T-cell (primary cell): ENCODE measurements at regions not wholly inside any gene's neighbourhood (a gene's known extent, or its start where the extent isn't known, plus 50 kb on each side); places are given as distances from the start of the nearest gene placed in this dataset.

Experiments used
- ATAC-seq, 4 experiments: fragments of 200-7000 bp in 3 of 4; fragments of 150-1000 bp in 1 of 4; cut with Tn5 transposase; replicated peaks in 1 of 4; 1 replicate in 3 of 4; 2 replicates in 1 of 4; pipeline ENCODE4 v1.10.0; 2021; ENCODE audit warnings: moderate library complexity in 3 of 4, mild to moderate bottlenecking in 2 of 4, moderate number of reproducible peaks in 1 of 4
- CTCF ChIA-PET, 2 donors: fragments of 300-600 bp; sonication (Branson Sonifier 250); formaldehyde crosslinking; loops; one replicate each; lab custom pipeline; 2022; ENCODE audit warnings: antibody characterized with exemption in 2 of 2; lab: Charles Lee
- POLR2A ChIA-PET, 2 donors: fragments of 300-600 bp; sonication (Branson Sonifier 250); formaldehyde crosslinking; loops; one replicate each; lab custom pipeline; 2022; ENCODE audit warnings: antibody characterized with exemption in 2 of 2; lab: Charles Lee
- DNase-seq, 35 experiments: peaks; one replicate each; pipeline versions ENCODE4 v3.0.0 to v3.0.0-alpha.2; 2013 to 2023
- H3K27ac ChIP-seq: one replicate; pipeline ENCODE4 v1.5.1; 2013; ENCODE audit warnings: low read length
- H3K27me3 ChIP-seq, 2 experiments: replicated peaks in 1 of 2; 1 replicate in 1 of 2; 2 replicates in 1 of 2; pipeline versions ENCODE4 v1.6.1 to v1.7.0; 2013; ENCODE audit warnings: low read length in 1 of 2, mixed read lengths in 1 of 2; ENCODE audit not compliant: control insufficient read depth in 2 of 2, insufficient read depth in 2 of 2; ENCODE audit errors: extremely low read depth in 1 of 2
- H3K36me3 ChIP-seq, 2 donors: 1 replicate in 1 of 2; 2 replicates in 1 of 2; pipeline versions ENCODE4 v1.6.1 to v1.7.0; 2013; ENCODE audit warnings: low read length in 1 of 2; ENCODE audit not compliant: control insufficient read depth in 2 of 2, insufficient read depth in 1 of 2; ENCODE audit errors: extremely low read depth in 1 of 2
- H3K4me1 ChIP-seq, 2 experiments: 1 replicate in 1 of 2; 2 replicates in 1 of 2; pipeline versions ENCODE4 v1.6.1 to v1.7.0; 2013; ENCODE audit warnings: low read length in 2 of 2, mixed read lengths in 1 of 2; ENCODE audit not compliant: insufficient read depth in 2 of 2, control insufficient read depth in 1 of 2; ENCODE audit errors: extremely low read depth in 1 of 2
- H3K4me3 ChIP-seq, 2 donors: 1 replicate in 1 of 2; 2 replicates in 1 of 2; pipeline versions ENCODE4 v1.5.1 to v1.7.0; 2013; ENCODE audit warnings: mild to moderate bottlenecking in 2 of 2, low read length in 1 of 2, moderate library complexity in 1 of 2; ENCODE audit not compliant: control insufficient read depth in 1 of 2; ENCODE audit errors: extremely low read depth in 1 of 2
- H3K9me3 ChIP-seq: 2 replicates; pipeline ENCODE4 v1.7.0; 2013
- H3K27ac Mint-ChIP-seq, 2 donors: one replicate each; pipeline ENCODE4 v1.8.0; 2020 to 2021; ENCODE audit warnings: mild to moderate bottlenecking in 2 of 2, mixed read lengths in 2 of 2
- H3K27me3 Mint-ChIP-seq, 2 donors: one replicate each; pipeline ENCODE4 v1.8.0; 2021 to 2022; ENCODE audit warnings: mixed read lengths in 2 of 2
- H3K36me3 Mint-ChIP-seq: one replicate; pipeline ENCODE4 v1.8.0; 2021; ENCODE audit warnings: mixed read lengths
- H3K4me1 Mint-ChIP-seq, 3 donors: one replicate each; pipeline ENCODE4 v1.8.0; 2020 to 2022; ENCODE audit warnings: mixed read lengths in 3 of 3, mild to moderate bottlenecking in 1 of 3
- H3K4me3 Mint-ChIP-seq, 3 donors: one replicate each; pipeline ENCODE4 v1.8.0; 2020 to 2022; ENCODE audit warnings: mild to moderate bottlenecking in 3 of 3, mixed read lengths in 3 of 3, moderate library complexity in 3 of 3
- H3K9me3 Mint-ChIP-seq, 3 donors: one replicate each; pipeline ENCODE4 v1.8.0; 2020 to 2022; ENCODE audit warnings: mixed read lengths in 3 of 3
- WGBS: methylation state at CpG from one replicate; pipeline ENCODE4 v1.1.5; 2013; ENCODE audit warnings: missing lambda C conversion rate; ENCODE audit not compliant: insufficient coverage; 5-methylcytosine and 5-hydroxymethylcytosine counted together

DNA sequence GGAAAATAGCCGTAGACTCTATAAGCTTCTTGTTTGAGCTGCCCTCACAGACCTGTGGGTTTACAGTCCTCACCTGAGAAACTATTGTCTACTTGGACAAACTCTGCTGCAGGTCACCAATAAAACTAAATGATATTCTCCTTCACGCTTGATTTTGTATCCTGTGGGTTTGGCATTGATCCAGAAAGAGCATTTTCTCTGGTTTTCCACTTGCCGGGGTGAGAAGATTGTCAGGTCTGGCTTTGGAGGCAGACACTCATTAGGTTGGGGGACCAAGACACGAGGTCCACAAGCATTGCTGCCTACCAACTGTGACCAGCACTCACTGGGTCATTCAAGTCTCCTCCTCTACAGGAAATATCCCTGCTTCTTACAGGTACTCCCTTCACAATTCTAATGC, 68.5 kb downstream of the CDC14C start:
- ChIA-PET POLR2A (no interaction called here), CTCF (no interaction called here)
- H3K4me1 Mint-ChIP-seq, result no peaks in the 10 kb centered on the region
- H3K27me3 ChIP-seq, result no peaks in the 10 kb centered on the region
- no peak overlapping the region for H3K27ac ChIP-seq
- ATAC-seq (no peak), DNase-seq (no peak)
- no peaks in the 10 kb centered on the region for H3K36me3 Mint-ChIP-seq
- no peaks in the 10 kb centered on the region for H3K27me3 Mint-ChIP-seq
- peaks cover 0 to 23% (median 8%) of the 10 kb centered on the region in 3 donors for H3K9me3 Mint-ChIP-seq
- H3K4me3 ChIP-seq, result no peak overlapping the region
- H3K4me3 Mint-ChIP-seq, result no peak overlapping the region
- H3K36me3 ChIP-seq, result no peaks in the 10 kb centered on the region
- no peaks in the 10 kb centered on the region for H3K9me3 ChIP-seq
- no CpG with 5 or more reads among the region's 4 CpGs for WGBS
- H3K4me1 ChIP-seq, result no peaks in the 10 kb centered on the region
- no peak overlapping the region for H3K27ac Mint-ChIP-seq

DNA sequence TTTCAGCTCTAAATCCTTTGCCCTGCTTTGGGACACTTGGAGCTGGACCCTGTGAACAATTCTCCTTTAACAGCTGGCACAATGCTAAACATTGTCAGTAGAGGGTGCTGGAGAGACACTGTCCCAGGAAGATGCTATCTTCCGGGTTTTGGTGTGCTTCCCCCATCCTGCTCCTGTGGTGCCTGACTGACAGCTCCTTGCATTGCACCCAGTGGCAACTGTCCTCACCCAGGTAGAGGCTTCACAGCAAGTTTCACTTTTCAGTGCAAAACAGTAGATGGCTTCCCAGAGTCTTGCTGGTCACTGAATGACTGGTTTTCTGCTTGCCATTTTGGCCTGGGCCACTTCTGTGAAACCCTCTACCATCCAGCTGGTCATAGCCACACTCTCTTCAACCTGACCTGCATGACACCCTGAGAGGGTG, 77.3 kb downstream of the CDC14C start:
- no peak overlapping the region for H3K27ac ChIP-seq
- Mint-ChIP-seq H3K27ac (no peak overlapping the region), H3K9me3 (peaks cover 7 to 13% (median 13%) of the 10 kb centered on the region in 3 donors), H3K4me3 (no peak overlapping the region), H3K36me3 (no peaks in the 10 kb centered on the region), H3K4me1 (no peaks in the 10 kb centered on the region), H3K27me3 (no peaks in the 10 kb centered on the region)
- no peak for ATAC-seq
- ChIA-PET POLR2A (no interaction called here), CTCF (no interaction called here)
- no peaks in the 10 kb centered on the region for H3K9me3 ChIP-seq
- 6% methylated on average over 1 of the region's 1 CpG for WGBS
- H3K4me3 ChIP-seq, result no peak overlapping the region
- no peaks in the 10 kb centered on the region for H3K27me3 ChIP-seq
- no peak for DNase-seq
- H3K4me1 ChIP-seq, result no peaks in the 10 kb centered on the region
- H3K36me3 ChIP-seq, result no peaks in the 10 kb centered on the region

DNA sequence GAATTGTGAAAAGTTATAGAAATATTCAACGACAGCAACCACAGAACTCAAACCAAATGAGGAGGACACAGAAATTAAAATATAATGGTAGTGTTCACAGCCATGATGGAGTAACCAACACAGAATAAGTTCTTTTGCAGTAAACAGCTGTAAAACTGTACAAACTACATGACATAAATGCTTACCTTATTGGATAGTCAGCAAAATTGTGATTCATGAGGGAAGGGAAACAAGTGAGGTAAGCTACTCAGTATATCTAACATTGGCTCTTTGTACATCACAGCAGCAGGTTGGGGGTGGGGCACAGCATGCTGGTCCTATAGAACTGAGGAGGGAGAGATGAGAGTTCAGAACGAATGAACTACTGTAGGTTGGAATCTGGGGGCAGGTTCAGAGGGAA, 86.4 kb downstream of the CDC14C start:
- ChIA-PET CTCF (no interaction called here), POLR2A (no interaction called here)
- Histone ChIP-seq H3K9me3 (no peaks in the 10 kb centered on the region), H3K4me1 (no peaks in the 10 kb centered on the region), H3K27ac (no peak overlapping the region), H3K4me3 (no peak overlapping the region), H3K27me3 (no peaks in the 10 kb centered on the region), H3K36me3 (no peaks in the 10 kb centered on the region)
- no peaks in the 10 kb centered on the region for H3K27me3 Mint-ChIP-seq
- no peak overlapping the region for H3K4me3 Mint-ChIP-seq
- no peak overlapping the region for H3K27ac Mint-ChIP-seq
- no peak for ATAC-seq
- H3K9me3 Mint-ChIP-seq, result peaks cover 24 to 43% (median 31%) of the 10 kb centered on the region in 3 donors
- H3K36me3 Mint-ChIP-seq, result no peaks in the 10 kb centered on the region
- H3K4me1 Mint-ChIP-seq, result no peaks in the 10 kb centered on the region
- no peak for DNase-seq
- 38% methylated on average over 1 of the region's 2 CpGs for WGBS

DNA sequence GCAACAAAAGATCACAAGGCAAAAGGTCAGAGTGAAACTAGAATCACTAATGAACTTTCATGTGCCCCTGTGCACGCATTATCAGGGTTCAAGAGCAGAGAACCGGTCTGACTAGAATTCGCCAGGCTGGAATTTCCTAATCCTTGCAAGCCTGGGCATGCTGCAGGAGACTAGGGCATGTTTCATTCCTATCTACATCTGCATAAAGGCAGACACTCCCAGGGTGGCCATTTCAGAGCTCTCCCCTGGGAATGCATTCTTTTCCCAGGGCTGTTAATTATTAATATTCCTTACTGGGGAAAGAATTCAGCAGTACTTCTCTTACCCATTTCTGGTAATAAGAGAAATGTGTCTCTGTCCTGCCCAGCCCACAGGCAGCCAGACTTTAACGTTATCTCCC, 90.5 kb downstream of the CDC14C start:
- Mint-ChIP-seq H3K9me3 (peaks cover 21 to 42% (median 38%) of the 10 kb centered on the region in 3 donors), H3K27me3 (no peaks in the 10 kb centered on the region), H3K4me1 (no peaks in the 10 kb centered on the region), H3K4me3 (no peak overlapping the region), H3K36me3 (no peaks in the 10 kb centered on the region), H3K27ac (no peak overlapping the region)
- ChIA-PET CTCF (no interaction called here), POLR2A (no interaction called here)
- no peaks in the 10 kb centered on the region for H3K9me3 ChIP-seq
- ATAC-seq, result no peak
- DNase-seq, result no peak
- H3K27ac ChIP-seq, result no peak overlapping the region
- H3K4me3 ChIP-seq, result no peak overlapping the region
- 93% methylated on average over 3 of the region's 4 CpGs for WGBS
- H3K4me1 ChIP-seq, result no peaks in the 10 kb centered on the region
- H3K27me3 ChIP-seq, result no peaks in the 10 kb centered on the region
- no peaks in the 10 kb centered on the region for H3K36me3 ChIP-seq

DNA sequence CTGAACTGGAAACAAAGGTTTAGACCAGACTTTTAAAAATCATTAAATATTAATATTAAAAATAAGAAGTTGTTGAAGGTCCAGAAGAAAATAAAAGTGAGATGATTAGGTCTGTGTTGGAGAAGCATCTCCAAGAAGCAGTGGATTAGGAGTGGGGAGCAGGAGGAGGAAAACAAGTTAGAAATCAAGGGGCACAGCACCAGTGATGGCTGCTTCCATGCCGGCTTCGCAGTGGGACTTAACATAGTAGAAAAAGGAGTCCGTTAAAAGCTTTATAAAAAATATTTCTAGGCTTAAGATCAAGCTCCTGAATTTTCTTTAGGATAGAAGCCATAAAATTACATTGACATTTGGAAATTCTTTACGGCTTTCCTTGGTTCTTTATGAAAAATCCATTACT, 95.8 kb downstream of the CDC14C start:
- no peak for DNase-seq
- H3K9me3 ChIP-seq, result no peaks in the 10 kb centered on the region
- H3K27me3 ChIP-seq, result no peaks in the 10 kb centered on the region
- ChIA-PET CTCF (no interaction called here), POLR2A (no interaction called here)
- Mint-ChIP-seq H3K9me3 (peaks cover 3 to 19% (median 18%) of the 10 kb centered on the region in 3 donors), H3K4me3 (no peak overlapping the region), H3K4me1 (no peaks in the 10 kb centered on the region), H3K27ac (no peak overlapping the region), H3K27me3 (no peaks in the 10 kb centered on the region), H3K36me3 (no peaks in the 10 kb centered on the region)
- no peak overlapping the region for H3K27ac ChIP-seq
- no peaks in the 10 kb centered on the region for H3K4me1 ChIP-seq
- no CpG with 5 or more reads among the region's 4 CpGs for WGBS
- no peaks in the 10 kb centered on the region for H3K36me3 ChIP-seq
- ATAC-seq, result no peak
- no peak overlapping the region for H3K4me3 ChIP-seq

DNA sequence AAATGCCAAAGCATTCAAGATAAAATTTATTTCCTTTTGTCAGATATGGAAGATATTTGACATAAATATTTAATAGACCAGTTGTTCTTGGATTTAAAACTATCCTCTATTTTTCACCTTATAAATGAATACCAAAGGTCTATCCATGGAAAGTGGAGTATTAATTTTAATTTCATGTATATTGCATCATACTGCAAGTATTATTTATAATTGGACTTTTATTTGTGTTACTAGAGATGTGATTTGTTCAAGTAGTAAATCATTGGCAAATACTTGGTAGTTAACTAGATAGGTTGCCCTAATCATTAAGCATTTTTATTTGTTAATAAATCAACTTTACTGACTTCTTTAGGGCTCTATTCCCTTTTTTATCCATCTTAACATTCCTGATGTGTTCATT, 98.1 kb downstream of the CDC14C start:
- H3K4me1 Mint-ChIP-seq, result no peaks in the 10 kb centered on the region
- no peaks in the 10 kb centered on the region for H3K27me3 Mint-ChIP-seq
- POLR2A ChIA-PET, result no interaction called here
- Histone ChIP-seq H3K4me3 (no peak overlapping the region), H3K36me3 (no peaks in the 10 kb centered on the region), H3K27me3 (no peaks in the 10 kb centered on the region), H3K9me3 (no peaks in the 10 kb centered on the region), H3K27ac (no peak overlapping the region), H3K4me1 (no peaks in the 10 kb centered on the region)
- H3K27ac Mint-ChIP-seq, result no peak overlapping the region
- ATAC-seq (no peak), DNase-seq (no peak)
- peaks cover 4 to 13% (median 9%) of the 10 kb centered on the region in 3 donors for H3K9me3 Mint-ChIP-seq
- no peak overlapping the region for H3K4me3 Mint-ChIP-seq
- no peaks in the 10 kb centered on the region for H3K36me3 Mint-ChIP-seq
- CTCF ChIA-PET, result no interaction called here
